HCT116 (cell line): ENCODE measurements at regions not wholly inside any gene's neighbourhood (a gene's known extent, or its start where the extent isn't known, plus 50 kb on each side); places are given as distances from the start of the nearest gene placed in this dataset.

ENCODE experiments used
- ATF3 ChIP-seq: IDR thresholded peaks from 2 replicates; pipeline ENCODE4 v1.6.1; 2012
- CEBPB ChIP-seq: IDR thresholded peaks from 2 replicates; pipeline ENCODE4 v1.6.1; 2012; ENCODE audit warnings: low read depth
- CTCF ChIP-seq, 3 experiments: fragments of 200-600 bp in 1 of 3; sonication (generic) in 1 of 3; IDR thresholded peaks in 2 of 3; conservative IDR thresholded peaks in 1 of 3; 2 replicates each; pipeline ENCODE4 v1.5.1; 2012 to 2017; ENCODE audit warnings: low read depth in 2 of 3, low read length in 2 of 3, antibody characterized with exemption in 1 of 3, borderline replicate concordance in 1 of 3, control low read depth in 1 of 3, mild to moderate bottlenecking in 1 of 3, mixed read lengths in 1 of 3, mixed run types in 1 of 3, moderate library complexity in 1 of 3; ENCODE audit not compliant: insufficient read depth in 1 of 3
- EGR1 ChIP-seq: IDR thresholded peaks from 2 replicates; pipeline ENCODE4 v1.6.1; 2012; ENCODE audit warnings: low read depth
- EZH2 ChIP-seq: fragments of 200-600 bp; sonication (generic); IDR thresholded peaks from 2 replicates; pipeline ENCODE4 v1.6.1; 2017; ENCODE audit warnings: antibody characterized with exemption, mixed run types
- EZH2phosphoT487 ChIP-seq: fragments of 200-600 bp; IDR thresholded peaks from 2 replicates; pipeline ENCODE4 v1.6.1; 2018; ENCODE audit warnings: antibody characterized with exemption, borderline replicate concordance
- MAX ChIP-seq: IDR thresholded peaks from 2 replicates; pipeline ENCODE4 v1.6.1; 2012
- POLR2A ChIP-seq: IDR thresholded peaks from 2 replicates; pipeline ENCODE4 v1.7.0; 2011; ENCODE audit warnings: borderline replicate concordance; ENCODE audit not compliant: insufficient read depth, insufficient read length; ENCODE audit errors: extremely low read depth
- POLR2AphosphoS5 ChIP-seq: IDR thresholded peaks from 2 replicates; pipeline ENCODE4 v1.6.1; 2011; ENCODE audit warnings: mild to moderate bottlenecking, low read depth, low read length, moderate library complexity
- REST ChIP-seq: IDR thresholded peaks from 2 replicates; pipeline ENCODE4 v1.6.1; 2012; ENCODE audit warnings: low read depth
- SIN3A ChIP-seq: IDR thresholded peaks from 2 replicates; pipeline ENCODE4 v1.6.1; 2012; ENCODE audit warnings: low read depth
- TCF7L2 ChIP-seq: IDR thresholded peaks from 2 replicates; pipeline ENCODE4 v1.7.0; 2011; ENCODE audit warnings: borderline replicate concordance, inconsistent platforms; ENCODE audit not compliant: insufficient read depth, insufficient read length; ENCODE audit errors: extremely low read depth
- ZFX ChIP-seq: fragments of 450-650 bp; IDR thresholded peaks from 2 replicates; pipeline ENCODE4 v1.6.1; 2017
- ZNF274 ChIP-seq: fragments of 200-500 bp; sonication (Bioruptor generic); IDR thresholded peaks from 2 replicates; pipeline ENCODE4 v1.6.1; 2014; ENCODE audit warnings: mild to moderate bottlenecking, low read depth, low read length, inconsistent platforms

GRCh38 chr16:79901522-79901921, 301.0 kb upstream of the MAF start:
- TF ChIP-seq CTCF (IDR thresholded peaks at IDR 0.05 in 2 of 3, conservative IDR thresholded peaks at IDR 0.05 in 1 of 3; ENCODE audit: borderline replicate concordance in 1 of 3, insufficient read depth in 1 of 3, low read depth in 2 of 3, low read length in 2 of 3), result no peak
- TF ChIP-seq REST, result no peak
- TF ChIP-seq POLR2A, result no peak
- TF ChIP-seq ZFX, result no peak
- no peak for TF ChIP-seq TCF7L2
- no peak for TF ChIP-seq EZH2
- TF ChIP-seq ATF3, result no peak
- TF ChIP-seq MAX, result no peak
- TF ChIP-seq EZH2phosphoT487, result no peak
- no peak for TF ChIP-seq SIN3A
- no peak for TF ChIP-seq ZNF274
- no peak for TF ChIP-seq EGR1
- no peak for TF ChIP-seq POLR2AphosphoS5
- no peak for TF ChIP-seq CEBPB
